ENCODE measurements at regions not wholly inside any gene's neighbourhood (a gene's known extent, or its start where the extent isn't known, plus 50 kb on each side); places are given as distances from the start of the nearest gene placed in this dataset.

- Histone ChIP-seq H3K4me2 (ENCODE audit: low read length) (no peak overlapping the region), H3K9me2 (replicated peaks; ENCODE audit: control insufficient read depth, low read length) (no peaks in the 10 kb centered on the region), H3K4me3 (ENCODE audit: low read length) (no peak overlapping the region), H3K4me1 (ENCODE audit: control insufficient read depth, low read length) (no peaks in the 10 kb centered on the region), H3K36me3 (ENCODE audit: control insufficient read depth, low read length) (no peaks in the 10 kb centered on the region), H3K27me3 (ENCODE audit: control insufficient read depth, low read length) (no peaks in the 10 kb centered on the region), H3K27ac (ENCODE audit: low read depth, low read length) (no peak overlapping the region), H3K79me2 (ENCODE audit: control insufficient read depth, low read length) (no peaks in the 10 kb centered on the region), H3K9me3 (ENCODE audit: control insufficient read depth, insufficient read depth, low read length) (no peaks in the 10 kb centered on the region), H4K20me1 (ENCODE audit: control insufficient read depth, insufficient read depth, low read depth, low read length) (no peaks in the 10 kb centered on the region), H3F3A (ENCODE audit: control insufficient read depth, insufficient read depth) (no peaks in the 10 kb centered on the region)
- TF ChIP-seq EZH2phosphoT487 (IDR thresholded peaks at IDR 0.05; ENCODE audit: borderline replicate concordance, low read length) (no peak), CTCF (IDR thresholded peaks at IDR 0.05; ENCODE audit: low read depth, low read length, poor library complexity, severe bottlenecking) (no peak)
Observed at GRCh38 chr18:30859036-30859435, 183.5 kb downstream of the DSC3 start.

GRCh38 chr18:30858560-30858959, 184.0 kb downstream of the DSC3 start:
- Histone ChIP-seq H3K36me3 (ENCODE audit: control insufficient read depth, low read length) (no peaks in the 10 kb centered on the region), H3K9me2 (replicated peaks; ENCODE audit: control insufficient read depth, low read length) (no peaks in the 10 kb centered on the region), H3K4me2 (ENCODE audit: low read length) (no peak overlapping the region), H3K9me3 (ENCODE audit: control insufficient read depth, insufficient read depth, low read length) (no peaks in the 10 kb centered on the region), H4K20me1 (ENCODE audit: control insufficient read depth, insufficient read depth, low read depth, low read length) (no peaks in the 10 kb centered on the region), H3F3A (ENCODE audit: control insufficient read depth, insufficient read depth) (no peaks in the 10 kb centered on the region), H3K79me2 (ENCODE audit: control insufficient read depth, low read length) (no peaks in the 10 kb centered on the region), H3K4me3 (ENCODE audit: low read length) (no peak overlapping the region), H3K27me3 (ENCODE audit: control insufficient read depth, low read length) (no peaks in the 10 kb centered on the region), H3K27ac (ENCODE audit: low read depth, low read length) (no peak overlapping the region), H3K4me1 (ENCODE audit: control insufficient read depth, low read length) (no peaks in the 10 kb centered on the region)
- TF ChIP-seq EZH2phosphoT487 (IDR thresholded peaks at IDR 0.05; ENCODE audit: borderline replicate concordance, low read length) (no peak), CTCF (IDR thresholded peaks at IDR 0.05; ENCODE audit: low read depth, low read length, poor library complexity, severe bottlenecking) (no peak)

DNA sequence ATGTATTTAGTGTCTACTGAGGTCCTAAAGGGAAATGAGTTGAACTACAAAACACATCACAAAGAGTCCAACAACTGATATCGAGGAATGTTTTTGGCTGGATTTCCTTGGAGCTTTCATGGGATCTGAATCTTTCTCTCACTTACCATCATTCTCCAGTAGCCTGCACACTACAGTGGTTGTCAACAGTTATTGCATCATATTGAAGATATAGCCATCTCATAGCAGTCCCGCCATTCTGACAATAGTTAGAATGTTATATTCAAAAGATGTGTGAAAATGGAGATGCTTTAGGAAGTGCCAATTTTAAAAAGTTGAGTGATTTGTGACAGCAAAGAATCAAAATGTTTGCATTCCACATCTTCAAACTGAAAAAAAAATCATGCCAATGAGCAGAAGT, 186.8 kb downstream of the DSC3 start:
- Histone ChIP-seq H3K4me3 (ENCODE audit: low read length) (no peak overlapping the region), H3K4me1 (ENCODE audit: control insufficient read depth, low read length) (no peaks in the 10 kb centered on the region), H3K9me2 (replicated peaks; ENCODE audit: control insufficient read depth, low read length) (no peaks in the 10 kb centered on the region), H3K79me2 (ENCODE audit: control insufficient read depth, low read length) (no peaks in the 10 kb centered on the region), H3K9me3 (ENCODE audit: control insufficient read depth, insufficient read depth, low read length) (no peaks in the 10 kb centered on the region), H3K27me3 (ENCODE audit: control insufficient read depth, low read length) (no peaks in the 10 kb centered on the region), H3K4me2 (ENCODE audit: low read length) (no peak overlapping the region), H4K20me1 (ENCODE audit: control insufficient read depth, insufficient read depth, low read depth, low read length) (no peaks in the 10 kb centered on the region), H3K36me3 (ENCODE audit: control insufficient read depth, low read length) (no peaks in the 10 kb centered on the region), H3F3A (ENCODE audit: control insufficient read depth, insufficient read depth) (no peaks in the 10 kb centered on the region), H3K27ac (ENCODE audit: low read depth, low read length) (no peak overlapping the region)
- no peak for TF ChIP-seq CTCF (IDR thresholded peaks at IDR 0.05; ENCODE audit: low read depth, low read length, poor library complexity, severe bottlenecking)
- no peak for TF ChIP-seq EZH2phosphoT487 (IDR thresholded peaks at IDR 0.05; ENCODE audit: borderline replicate concordance, low read length)

DNA sequence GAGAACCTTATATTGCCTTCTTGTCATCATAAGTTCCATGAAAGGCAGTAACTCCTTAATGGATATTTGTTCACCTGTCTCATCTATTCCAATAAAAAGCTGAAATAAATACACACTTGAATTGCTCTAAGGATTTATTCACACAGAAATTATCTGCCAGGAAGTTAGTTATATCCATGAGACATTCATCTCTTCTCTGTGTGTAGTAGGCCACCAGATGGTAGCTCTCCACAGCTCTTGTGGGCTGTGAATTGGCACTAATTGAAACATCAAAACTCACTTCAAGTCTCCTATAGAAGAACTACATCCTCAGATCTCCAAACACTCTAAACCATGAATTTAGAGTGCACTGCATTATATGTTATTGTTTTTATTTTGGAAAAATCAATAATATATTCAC, 189.6 kb downstream of the DSC3 start:
- Histone ChIP-seq H3K27me3 (ENCODE audit: control insufficient read depth, low read length) (no peaks in the 10 kb centered on the region), H3K4me3 (ENCODE audit: low read length) (no peak overlapping the region), H3F3A (ENCODE audit: control insufficient read depth, insufficient read depth) (no peaks in the 10 kb centered on the region), H3K79me2 (ENCODE audit: control insufficient read depth, low read length) (no peaks in the 10 kb centered on the region), H3K9me3 (ENCODE audit: control insufficient read depth, insufficient read depth, low read length) (no peaks in the 10 kb centered on the region), H3K27ac (ENCODE audit: low read depth, low read length) (no peak overlapping the region), H3K9me2 (replicated peaks; ENCODE audit: control insufficient read depth, low read length) (no peaks in the 10 kb centered on the region), H3K4me1 (ENCODE audit: control insufficient read depth, low read length) (no peaks in the 10 kb centered on the region), H3K4me2 (ENCODE audit: low read length) (no peak overlapping the region), H3K36me3 (ENCODE audit: control insufficient read depth, low read length) (no peaks in the 10 kb centered on the region), H4K20me1 (ENCODE audit: control insufficient read depth, insufficient read depth, low read depth, low read length) (no peaks in the 10 kb centered on the region)
- no peak for TF ChIP-seq CTCF (IDR thresholded peaks at IDR 0.05; ENCODE audit: low read depth, low read length, poor library complexity, severe bottlenecking)
- no peak for TF ChIP-seq EZH2phosphoT487 (IDR thresholded peaks at IDR 0.05; ENCODE audit: borderline replicate concordance, low read length)

Data from DOHH2 (cell line).